Brain microvascular endothelial cell (primary cell): ENCODE measurements at regions not wholly inside any gene's neighbourhood (a gene's known extent, or its start where the extent isn't known, plus 50 kb on each side); places are given as distances from the start of the nearest gene placed in this dataset.

ENCODE experiments used
- DNase-seq: peaks from one replicate; pipeline ENCODE4 v3.0.0-alpha.2; 2020
- H3K27ac ChIP-seq: fragments of 250-450 bp; sonication (Bioruptor Pico); 2 replicates; pipeline ENCODE4 v1.5.1; 2020; ENCODE audit warnings: mild to moderate bottlenecking, moderate library complexity
- H3K27me3 ChIP-seq: fragments of 250-450 bp; sonication (Bioruptor Pico); replicated peaks from 2 replicates; pipeline ENCODE4 v1.5.1; 2020; ENCODE audit warnings: mild to moderate bottlenecking
- H3K36me3 ChIP-seq: fragments of 250-450 bp; sonication (Bioruptor Pico); replicated peaks from 2 replicates; pipeline ENCODE4 v1.5.1; 2020; ENCODE audit warnings: mild to moderate bottlenecking
- H3K4me3 ChIP-seq: 2 replicates; pipeline ENCODE4 v1.5.1; 2011; ENCODE audit warnings: low read depth, mild to moderate bottlenecking, control low read depth, low read length, moderate library complexity
- in situ Hi-C: cut with HindIII; loops from 2 replicates; pipeline ENCODE4 v1.10.0; 2017; ENCODE audit warnings: low sequenced_read_pairs, low pct_ligation_motif_present
- TF ChIP-seq, protein P1 (sequence below): IDR thresholded peaks from 2 replicates; pipeline ENCODE4 v1.5.1; 2011; ENCODE audit warnings: low read depth, mild to moderate bottlenecking, moderate library complexity, low read length, control low read depth, inconsistent platforms; ENCODE audit errors: missing control alignments

DNA sequence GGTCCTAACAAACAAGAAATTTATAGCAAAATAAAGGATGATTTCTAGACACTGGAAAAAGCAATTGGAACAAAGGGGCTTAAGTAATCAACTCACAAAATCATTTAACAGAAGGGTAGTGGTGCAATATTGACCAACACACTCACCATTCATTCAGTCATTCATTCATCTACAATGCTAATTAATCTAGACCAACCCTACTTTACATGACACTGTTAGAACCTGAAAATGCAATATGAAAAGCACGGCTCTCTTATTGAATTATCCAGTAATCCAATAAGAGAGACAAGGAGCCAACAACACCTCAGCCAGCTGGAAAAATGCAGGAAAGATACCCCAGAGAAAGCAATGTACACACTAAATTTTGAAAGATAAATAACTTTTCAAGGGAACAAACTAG, 310.8 kb upstream of the NR5A2 start:
- no peak overlapping the region for H3K4me3 ChIP-seq
- TF ChIP-seq, protein P1, sequence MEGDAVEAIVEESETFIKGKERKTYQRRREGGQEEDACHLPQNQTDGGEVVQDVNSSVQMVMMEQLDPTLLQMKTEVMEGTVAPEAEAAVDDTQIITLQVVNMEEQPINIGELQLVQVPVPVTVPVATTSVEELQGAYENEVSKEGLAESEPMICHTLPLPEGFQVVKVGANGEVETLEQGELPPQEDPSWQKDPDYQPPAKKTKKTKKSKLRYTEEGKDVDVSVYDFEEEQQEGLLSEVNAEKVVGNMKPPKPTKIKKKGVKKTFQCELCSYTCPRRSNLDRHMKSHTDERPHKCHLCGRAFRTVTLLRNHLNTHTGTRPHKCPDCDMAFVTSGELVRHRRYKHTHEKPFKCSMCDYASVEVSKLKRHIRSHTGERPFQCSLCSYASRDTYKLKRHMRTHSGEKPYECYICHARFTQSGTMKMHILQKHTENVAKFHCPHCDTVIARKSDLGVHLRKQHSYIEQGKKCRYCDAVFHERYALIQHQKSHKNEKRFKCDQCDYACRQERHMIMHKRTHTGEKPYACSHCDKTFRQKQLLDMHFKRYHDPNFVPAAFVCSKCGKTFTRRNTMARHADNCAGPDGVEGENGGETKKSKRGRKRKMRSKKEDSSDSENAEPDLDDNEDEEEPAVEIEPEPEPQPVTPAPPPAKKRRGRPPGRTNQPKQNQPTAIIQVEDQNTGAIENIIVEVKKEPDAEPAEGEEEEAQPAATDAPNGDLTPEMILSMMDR: no peak
- no peaks in the 10 kb centered on the region for H3K27me3 ChIP-seq
- no peaks in the 10 kb centered on the region for H3K36me3 ChIP-seq
- in situ Hi-C loops: no loop called here
- H3K27ac ChIP-seq: no peak overlapping the region
- DNase-seq: no peak

DNA sequence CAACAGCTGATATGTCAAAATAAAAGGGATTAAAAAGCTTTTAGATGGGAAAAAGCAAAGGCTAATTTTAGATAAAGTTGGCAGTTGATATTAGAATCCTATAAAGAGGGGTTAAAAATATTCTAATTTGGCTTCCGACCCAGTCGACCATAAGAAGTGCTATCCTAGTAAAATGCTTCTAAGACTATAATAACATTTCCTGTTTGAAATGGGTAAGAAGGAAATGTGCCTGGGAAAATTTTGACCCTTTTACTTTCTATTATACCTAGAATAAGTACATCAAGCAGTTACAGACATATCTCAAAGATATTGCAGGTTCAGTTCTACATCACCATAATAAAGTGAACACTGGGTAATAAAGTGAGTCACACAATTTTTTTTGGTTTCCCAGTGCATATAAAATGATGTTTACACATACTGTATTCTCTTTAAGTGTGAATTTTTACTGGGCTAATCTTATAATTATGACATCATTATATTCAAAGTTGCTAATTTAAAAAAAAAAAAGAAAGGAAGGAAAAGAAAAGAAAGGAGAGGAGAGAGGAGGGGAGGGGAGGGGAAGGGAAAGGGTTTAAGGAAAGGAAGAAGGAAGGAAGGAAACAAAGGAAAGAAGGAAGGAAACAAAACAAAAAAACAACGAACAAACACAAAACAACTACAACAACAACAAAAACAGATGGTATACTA, 308.2 kb upstream of the NR5A2 start:
- H3K4me3 ChIP-seq: no peak overlapping the region
- TF ChIP-seq, protein P1: no peak
- in situ Hi-C loops: no loop called here
- no peaks in the 10 kb centered on the region for H3K27me3 ChIP-seq
- DNase-seq: no peak
- no peaks in the 10 kb centered on the region for H3K36me3 ChIP-seq
- no peak overlapping the region for H3K27ac ChIP-seq

DNA sequence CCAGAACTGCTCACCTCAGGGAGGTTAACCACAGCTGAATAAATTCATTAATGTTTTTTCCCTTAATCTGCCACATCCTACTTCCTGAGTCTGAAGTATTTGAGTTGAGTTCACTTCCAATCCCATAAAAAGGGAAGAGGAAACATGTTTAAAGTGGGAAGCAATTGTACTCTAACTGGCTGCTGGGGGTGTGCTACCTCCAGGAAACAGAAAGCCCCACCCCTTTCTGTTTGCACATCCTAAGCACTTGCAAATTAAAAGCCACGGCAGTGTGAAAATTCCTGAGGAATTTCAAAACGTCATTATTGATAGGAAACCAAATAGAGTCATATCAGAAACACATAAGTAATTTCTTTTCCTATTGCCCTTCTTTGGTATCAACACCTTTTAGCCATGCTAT, 307.0 kb upstream of the NR5A2 start:
- TF ChIP-seq, protein P1: no peak
- no peak overlapping the region for H3K4me3 ChIP-seq

DNA sequence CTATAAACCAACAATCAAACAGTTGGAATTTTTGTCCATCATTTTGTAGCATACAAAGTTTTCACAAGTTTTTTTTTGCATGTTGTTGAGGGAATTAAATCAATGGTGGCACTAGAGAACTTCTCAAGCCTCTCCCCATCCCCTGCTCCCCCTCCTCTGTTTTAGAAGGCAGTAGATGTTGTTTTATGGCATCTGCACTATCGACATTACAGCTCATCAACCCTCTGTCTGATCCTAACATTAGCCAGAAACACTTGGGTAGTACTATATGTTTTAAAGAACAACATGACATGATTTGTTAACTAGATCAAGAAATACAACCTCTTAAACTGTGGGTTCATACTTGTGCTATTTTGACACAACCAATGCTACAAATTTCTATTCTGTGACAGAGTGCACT, 306.5 kb upstream of the NR5A2 start:
- Histone ChIP-seq H3K27ac (no peak overlapping the region), H3K36me3 (no peaks in the 10 kb centered on the region), H3K27me3 (no peaks in the 10 kb centered on the region), H3K4me3 (no peak overlapping the region)
- in situ Hi-C loops: no loop called here
- no peak for DNase-seq
- TF ChIP-seq, protein P1: no peak

More for the DNA sequence above, 307.0 kb upstream of the NR5A2 start:
- H3K27ac ChIP-seq: no peak overlapping the region
- no peaks in the 10 kb centered on the region for H3K27me3 ChIP-seq
- DNase-seq: no peak
- in situ Hi-C loops: no loop called here
- H3K36me3 ChIP-seq: no peaks in the 10 kb centered on the region

DNA sequence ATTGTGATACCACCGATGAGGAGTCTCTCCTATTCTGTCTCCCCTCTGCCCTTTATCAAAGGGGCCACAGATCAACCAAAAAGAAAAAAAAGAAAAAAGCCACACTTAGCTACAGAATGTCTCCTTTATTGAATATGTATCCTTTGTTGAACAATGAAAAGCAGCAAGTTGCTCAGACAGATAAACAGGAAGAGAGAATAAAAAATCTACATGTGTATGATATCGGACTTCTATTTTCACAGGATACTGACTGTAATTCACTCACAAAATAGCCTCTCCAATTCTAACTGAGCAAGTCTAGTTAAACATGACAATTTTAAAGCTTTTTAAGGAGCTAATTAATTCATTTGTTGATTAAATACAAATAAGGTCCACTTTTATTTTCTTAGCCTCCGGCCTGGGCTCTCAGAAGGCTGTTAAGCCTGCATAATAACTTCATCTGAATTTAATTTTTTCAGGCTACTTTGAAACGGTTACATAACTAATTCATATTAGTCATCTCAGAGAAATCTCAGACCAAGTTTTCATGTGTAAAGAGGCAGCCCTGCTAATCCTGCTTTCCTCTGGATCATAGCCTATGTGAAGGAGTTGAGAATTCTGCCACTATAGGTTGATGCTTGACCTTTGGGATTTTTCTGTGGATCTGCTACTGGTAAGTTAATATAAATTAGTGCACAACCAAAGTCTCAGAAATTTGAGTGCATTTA, 304.1 kb upstream of the NR5A2 start:
- no peak for DNase-seq
- H3K27me3 ChIP-seq: no peaks in the 10 kb centered on the region
- in situ Hi-C loops: no loop called here
- H3K27ac ChIP-seq: no peak overlapping the region
- H3K4me3 ChIP-seq: no peak overlapping the region
- TF ChIP-seq, protein P1: no peak
- no peaks in the 10 kb centered on the region for H3K36me3 ChIP-seq
